ENCODE measurements at regions not wholly inside any gene's neighbourhood (a gene's known extent, or its start where the extent isn't known, plus 50 kb on each side); places are given as distances from the start of the nearest gene placed in this dataset.
"Not testable (repeated sequence)": the region's sequence is repeated elsewhere in the genome, so short reads cannot be mapped to it uniquely, and the experiment has no call there.

- DNase-seq (ENCODE audit: low read depth in 4 of 4, low spot score in 1 of 4), result no peak
Measured at GRCh38 chr2:225254363-225254762, 145.1 kb upstream of the NYAP2 start.

GRCh38 chr2:225244933-225245332 is 154.6 kb upstream of the NYAP2 start:
- DNase-seq (ENCODE audit: low read depth in 4 of 4, low spot score in 1 of 4), result no peak

GRCh38 chr2:225236769-225237323 is 162.7 kb upstream of the NYAP2 start:
- no peak for DNase-seq (ENCODE audit: low read depth in 4 of 4, low spot score in 1 of 4)

- no peak for DNase-seq (ENCODE audit: low read depth in 4 of 4, low spot score in 1 of 4)
Measured at GRCh38 chr2:225233234-225233633, 166.3 kb upstream of the NYAP2 start.

GRCh38 chr2:225231900-225232299 is 167.6 kb upstream of the NYAP2 start:
- no peak for DNase-seq (ENCODE audit: low read depth in 4 of 4, low spot score in 1 of 4)

GRCh38 chr2:225229346-225229745 is 170.2 kb upstream of the NYAP2 start:
- not testable (repeated sequence) for DNase-seq (ENCODE audit: low read depth in 4 of 4, low spot score in 1 of 4)

- no peak for DNase-seq (ENCODE audit: low read depth in 4 of 4, low spot score in 1 of 4)
Measured at GRCh38 chr2:225226441-225226840, 173.1 kb upstream of the NYAP2 start.

- no peak for DNase-seq (ENCODE audit: low read depth in 4 of 4, low spot score in 1 of 4)
Measured at GRCh38 chr2:225223301-225223700, 176.2 kb upstream of the NYAP2 start.

- DNase-seq (ENCODE audit: low read depth in 4 of 4, low spot score in 1 of 4), result no peak
Measured at GRCh38 chr2:225207471-225207870, 165.2 kb upstream of the DOCK10 start.

GRCh38 chr2:225207043-225207442 is 164.8 kb upstream of the DOCK10 start:
- DNase-seq (ENCODE audit: low read depth in 4 of 4, low spot score in 1 of 4), result no peak

GRCh38 chr2:225196579-225196978 is 154.3 kb upstream of the DOCK10 start:
- DNase-seq (ENCODE audit: low read depth in 4 of 4, low spot score in 1 of 4), result no peak

- no peak for DNase-seq (ENCODE audit: low read depth in 4 of 4, low spot score in 1 of 4)
Measured at GRCh38 chr2:225192869-225193268, 150.6 kb upstream of the DOCK10 start.

GRCh38 chr2:225190987-225191386 is 148.7 kb upstream of the DOCK10 start:
- no peak for DNase-seq (ENCODE audit: low read depth in 4 of 4, low spot score in 1 of 4)

- DNase-seq (ENCODE audit: low read depth in 4 of 4, low spot score in 1 of 4), result no peak
Measured at GRCh38 chr2:225184948-225185347, 142.7 kb upstream of the DOCK10 start.

- DNase-seq (ENCODE audit: low read depth in 4 of 4, low spot score in 1 of 4), result no peak
Measured at GRCh38 chr2:225182126-225182525, 139.9 kb upstream of the DOCK10 start.

- DNase-seq (ENCODE audit: low read depth in 4 of 4, low spot score in 1 of 4), result no peak
Measured at GRCh38 chr2:225177098-225177497, 134.8 kb upstream of the DOCK10 start.

GRCh38 chr2:225173909-225174308 is 131.6 kb upstream of the DOCK10 start:
- DNase-seq (ENCODE audit: low read depth in 4 of 4, low spot score in 1 of 4), result no peak

GRCh38 chr2:225171350-225171749 is 129.1 kb upstream of the DOCK10 start:
- no peak for DNase-seq (ENCODE audit: low read depth in 4 of 4, low spot score in 1 of 4)

GRCh38 chr2:225170162-225170561 is 127.9 kb upstream of the DOCK10 start:
- no peak for DNase-seq (ENCODE audit: low read depth in 4 of 4, low spot score in 1 of 4)

- DNase-seq (ENCODE audit: low read depth in 4 of 4, low spot score in 1 of 4), result no peak
Measured at GRCh38 chr2:225169396-225169795, 127.1 kb upstream of the DOCK10 start.

GRCh38 chr2:225165052-225165451 is 122.8 kb upstream of the DOCK10 start:
- DNase-seq (ENCODE audit: low read depth in 4 of 4, low spot score in 1 of 4), result no peak

- DNase-seq (ENCODE audit: low read depth in 4 of 4, low spot score in 1 of 4), result no peak
Measured at GRCh38 chr2:225164401-225165050, 122.3 kb upstream of the DOCK10 start.

GRCh38 chr2:225158360-225158759 is 116.1 kb upstream of the DOCK10 start:
- no peak for DNase-seq (ENCODE audit: low read depth in 4 of 4, low spot score in 1 of 4)

Data from stimulated activated CD4-positive, alpha-beta T cell treated with anti-CD3 and anti-CD28 coated beads, Interleukin-1b, Interleukin-23, amount 100 ng/mL, for 24 hours (primary cell).